Kidney epithelial cell (primary cell): ENCODE measurements at regions not wholly inside any gene's neighbourhood (a gene's known extent, or its start where the extent isn't known, plus 50 kb on each side); places are given as distances from the start of the nearest gene placed in this dataset.
"Not testable (repeated sequence)": the region's sequence is repeated elsewhere in the genome, so short reads cannot be mapped to it uniquely, and the experiment has no call there.

Experiments
- DNase-seq: peaks from one replicate; pipeline ENCODE4 v3.0.0-alpha.2; 2010; ENCODE audit warnings: low read depth
- H3K27me3 ChIP-seq: 2 replicates; pipeline ENCODE4 v1.6.0; 2011; ENCODE audit warnings: low read length; ENCODE audit not compliant: control insufficient read depth, insufficient read depth
- H3K36me3 ChIP-seq: 2 replicates; pipeline ENCODE4 v1.5.1; 2011; ENCODE audit warnings: low read length; ENCODE audit not compliant: control insufficient read depth, insufficient read depth
- H3K4me3 ChIP-seq: 2 replicates; pipeline ENCODE4 v1.5.1; 2011; ENCODE audit warnings: low read depth, mild to moderate bottlenecking, control low read depth, low read length
- TF ChIP-seq, protein P1 (sequence below): IDR thresholded peaks from 2 replicates; pipeline ENCODE4 v1.5.1; 2011; ENCODE audit warnings: mild to moderate bottlenecking, moderate library complexity, low read length, control low read depth, inconsistent platforms; ENCODE audit not compliant: insufficient read depth, poor library complexity, severe bottlenecking

DNA sequence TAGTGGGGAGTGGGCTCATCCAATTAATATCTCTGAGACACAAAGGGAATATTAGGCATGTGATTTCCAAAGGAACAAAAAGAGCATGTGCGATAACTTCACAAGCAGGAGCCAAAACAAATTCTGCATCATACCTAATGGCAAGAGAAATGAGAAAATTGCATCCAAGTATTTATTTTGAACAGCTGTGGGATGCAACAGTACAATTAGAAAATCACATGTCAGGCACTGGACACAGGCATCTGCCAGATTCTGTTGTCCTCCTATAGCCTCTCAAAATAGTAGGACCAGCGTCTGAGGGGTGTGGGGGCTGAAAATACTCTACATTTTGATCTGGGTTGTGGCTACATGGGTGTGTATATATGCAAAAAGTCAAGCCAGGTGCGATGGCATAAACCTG is 66.3 kb downstream of the EDN1 start:
- Histone ChIP-seq H3K27me3 (no peaks in the 10 kb centered on the region), H3K36me3 (no peaks in the 10 kb centered on the region), H3K4me3 (no peak overlapping the region)
- no peak for DNase-seq
- TF ChIP-seq, protein P1, sequence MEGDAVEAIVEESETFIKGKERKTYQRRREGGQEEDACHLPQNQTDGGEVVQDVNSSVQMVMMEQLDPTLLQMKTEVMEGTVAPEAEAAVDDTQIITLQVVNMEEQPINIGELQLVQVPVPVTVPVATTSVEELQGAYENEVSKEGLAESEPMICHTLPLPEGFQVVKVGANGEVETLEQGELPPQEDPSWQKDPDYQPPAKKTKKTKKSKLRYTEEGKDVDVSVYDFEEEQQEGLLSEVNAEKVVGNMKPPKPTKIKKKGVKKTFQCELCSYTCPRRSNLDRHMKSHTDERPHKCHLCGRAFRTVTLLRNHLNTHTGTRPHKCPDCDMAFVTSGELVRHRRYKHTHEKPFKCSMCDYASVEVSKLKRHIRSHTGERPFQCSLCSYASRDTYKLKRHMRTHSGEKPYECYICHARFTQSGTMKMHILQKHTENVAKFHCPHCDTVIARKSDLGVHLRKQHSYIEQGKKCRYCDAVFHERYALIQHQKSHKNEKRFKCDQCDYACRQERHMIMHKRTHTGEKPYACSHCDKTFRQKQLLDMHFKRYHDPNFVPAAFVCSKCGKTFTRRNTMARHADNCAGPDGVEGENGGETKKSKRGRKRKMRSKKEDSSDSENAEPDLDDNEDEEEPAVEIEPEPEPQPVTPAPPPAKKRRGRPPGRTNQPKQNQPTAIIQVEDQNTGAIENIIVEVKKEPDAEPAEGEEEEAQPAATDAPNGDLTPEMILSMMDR, result no peak

DNA sequence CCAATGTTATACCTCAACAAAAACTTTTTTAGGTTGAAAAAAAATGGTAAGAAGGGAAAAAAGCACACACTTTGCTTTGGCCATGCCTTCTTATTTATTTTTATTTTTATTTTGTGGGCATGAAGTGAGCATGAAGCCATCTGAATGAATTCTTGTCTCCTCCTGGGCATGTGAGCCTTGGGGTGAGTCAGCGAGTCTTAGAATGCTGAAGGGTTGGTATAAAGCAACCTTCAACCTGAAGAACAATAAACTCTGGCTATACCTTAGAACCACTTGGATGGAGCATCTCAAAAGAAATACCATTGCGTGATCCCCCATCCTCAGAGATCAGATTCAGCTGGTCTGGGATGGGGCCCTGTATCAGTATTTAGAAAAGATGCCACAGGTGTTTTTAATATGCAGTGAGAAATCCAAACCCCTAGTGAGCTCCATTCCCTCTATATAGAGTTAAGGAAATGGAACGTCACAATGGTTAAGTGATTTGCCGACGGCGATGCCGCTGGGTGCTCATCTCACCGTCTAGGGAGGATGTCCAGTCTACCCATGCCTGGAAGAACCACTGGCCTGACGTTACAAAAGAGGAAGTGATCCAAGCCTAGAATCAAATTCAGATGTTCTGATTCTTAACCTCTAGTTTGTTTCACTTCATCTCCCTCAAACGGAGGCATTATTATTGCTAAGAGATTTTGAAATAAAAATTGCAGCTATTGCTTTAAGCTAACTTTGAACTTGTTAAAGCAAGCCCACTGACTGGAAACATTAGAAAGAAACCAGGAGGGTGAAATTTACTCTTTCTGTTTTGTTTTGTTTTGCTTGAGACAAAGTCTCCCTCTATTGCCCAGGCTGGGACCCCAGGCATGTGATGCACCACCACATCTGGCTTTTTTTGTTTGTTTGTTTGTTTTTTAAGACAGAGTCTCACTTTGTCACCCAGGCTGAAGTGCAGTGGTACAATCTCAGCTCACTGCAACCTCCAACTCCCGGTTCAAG is 67.1 kb downstream of the EDN1 start:
- Histone ChIP-seq H3K4me3 (no peak overlapping the region), H3K36me3 (no peaks in the 10 kb centered on the region), H3K27me3 (no peaks in the 10 kb centered on the region)
- TF ChIP-seq, protein P1, result no peak
- DNase-seq, result no peak

GRCh38 chr6:12359036-12359435 is 68.9 kb downstream of the EDN1 start:
- TF ChIP-seq, protein P1, result no peak
- DNase-seq, result no peak
- no peaks in the 10 kb centered on the region for H3K36me3 ChIP-seq
- H3K27me3 ChIP-seq, result no peaks in the 10 kb centered on the region
- H3K4me3 ChIP-seq, result no peak overlapping the region

DNA sequence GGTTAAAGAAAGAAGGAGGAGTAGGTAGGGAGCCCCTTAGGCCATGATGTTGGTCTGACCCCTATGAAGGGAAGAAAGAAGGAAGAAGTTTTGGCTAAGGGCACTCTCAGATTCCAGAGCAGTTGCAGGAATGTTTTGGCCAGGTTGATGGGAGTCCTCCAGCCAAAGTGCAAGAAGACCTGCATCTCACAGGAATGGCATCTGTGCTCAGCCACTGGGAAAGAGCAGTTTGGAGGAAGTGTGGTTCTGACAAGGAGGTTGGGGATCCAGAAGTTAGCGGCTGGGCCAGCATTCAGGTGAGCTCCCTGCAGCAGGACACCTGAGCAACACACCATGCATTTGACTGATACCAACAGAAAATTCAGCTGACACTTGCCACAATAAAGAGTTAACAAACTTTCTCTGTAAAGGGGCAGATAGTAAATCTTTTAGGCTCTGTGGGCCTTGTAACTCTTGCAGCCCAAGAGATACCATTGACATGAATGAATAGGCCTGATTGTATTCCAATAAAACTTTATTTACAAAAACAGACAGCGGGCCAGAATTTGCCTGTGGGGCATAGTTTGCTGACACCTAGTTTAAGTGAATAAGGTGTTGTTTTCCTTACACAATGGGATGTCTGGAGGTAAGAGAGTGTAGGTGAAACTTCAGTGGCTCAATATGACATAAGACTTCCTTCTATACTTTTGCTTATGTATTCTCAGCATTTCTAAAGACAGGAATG is 71.0 kb downstream of the EDN1 start:
- H3K4me3 ChIP-seq, result no peak overlapping the region
- no peaks in the 10 kb centered on the region for H3K27me3 ChIP-seq
- TF ChIP-seq, protein P1, result no peak
- H3K36me3 ChIP-seq, result no peaks in the 10 kb centered on the region
- DNase-seq, result no peak

DNA sequence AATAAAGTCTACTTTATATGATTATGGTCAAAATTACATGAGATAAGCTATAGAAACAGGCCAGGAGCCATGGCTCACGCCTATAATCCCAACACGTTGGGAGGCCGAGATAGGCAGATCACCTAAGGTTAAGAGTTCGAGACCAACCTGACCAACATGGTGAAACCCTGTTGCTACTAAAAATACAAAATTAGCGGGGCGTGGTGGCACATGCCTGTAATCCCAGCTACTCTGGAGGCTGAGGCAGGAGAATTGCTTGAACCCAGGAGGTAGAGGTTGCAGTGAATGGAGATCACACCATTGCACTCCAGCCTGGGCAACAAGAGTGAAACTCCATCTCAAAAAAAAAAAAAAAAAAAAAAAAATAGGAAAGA is 73.1 kb downstream of the EDN1 start:
- not testable (repeated sequence) for DNase-seq, H3K4me3 ChIP-seq, H3K36me3 ChIP-seq, H3K27me3 ChIP-seq

- no peaks in the 10 kb centered on the region for H3K36me3 ChIP-seq
- H3K27me3 ChIP-seq, result no peaks in the 10 kb centered on the region
- no peak for DNase-seq
- no peak overlapping the region for H3K4me3 ChIP-seq
- TF ChIP-seq, protein P1, result no peak
Measured at GRCh38 chr6:12363651-12364381, 73.7 kb downstream of the EDN1 start.
